RWPE2 (cell line): ENCODE measurements at regions not wholly inside any gene's neighbourhood (a gene's known extent, or its start where the extent isn't known, plus 50 kb on each side); places are given as distances from the start of the nearest gene placed in this dataset.
"Not testable (repeated sequence)": the region's sequence is repeated elsewhere in the genome, so short reads cannot be mapped to it uniquely, and the experiment has no call there.

ENCODE experiments used
- ATAC-seq: fragments of 200-7000 bp; cut with Tn5 transposase; 3 replicates; pipeline ENCODE4 v1.9.1; 2021; ENCODE audit warnings: low read depth
- DNase-seq: peaks from one replicate; pipeline ENCODE4 v3.0.0-alpha.2; 2020; ENCODE audit warnings: low spot score
- H3K27ac ChIP-seq: fragments of 450-650 bp; 2 replicates; pipeline ENCODE4 v1.5.1; 2017; ENCODE audit warnings: mild to moderate bottlenecking; ENCODE audit not compliant: poor library complexity, severe bottlenecking
- H3K27me3 ChIP-seq: fragments of 250-450 bp; sonication (Bioruptor Pico); 2 replicates; pipeline ENCODE4 v1.5.1; 2021; ENCODE audit warnings: mild to moderate bottlenecking, moderate library complexity; ENCODE audit not compliant: insufficient read depth, poor library complexity, severe bottlenecking
- H3K36me3 ChIP-seq: fragments of 250-450 bp; sonication (Bioruptor Pico); 2 replicates; pipeline ENCODE4 v1.5.1; 2020; ENCODE audit warnings: low read depth, mild to moderate bottlenecking, moderate library complexity
- H3K4me1 ChIP-seq: fragments of 250-450 bp; sonication (Bioruptor Pico); 2 replicates; pipeline ENCODE4 v1.5.1; 2021; ENCODE audit warnings: mild to moderate bottlenecking, moderate library complexity; ENCODE audit not compliant: insufficient read depth, poor library complexity, severe bottlenecking
- H3K4me3 ChIP-seq: fragments of 250-450 bp; sonication (Bioruptor Pico); 2 replicates; pipeline ENCODE4 v1.5.1; 2021; ENCODE audit warnings: mild to moderate bottlenecking, moderate library complexity; ENCODE audit not compliant: severe bottlenecking
- H3K9me3 ChIP-seq: fragments of 250-450 bp; sonication (Bioruptor Pico); 2 replicates; pipeline ENCODE4 v1.5.1; 2021; ENCODE audit warnings: mild to moderate bottlenecking, moderate library complexity; ENCODE audit not compliant: severe bottlenecking
- TF ChIP-seq, protein P1 (sequence below): fragments of 450-650 bp; IDR thresholded peaks from one replicate; pipeline ENCODE4 v1.5.1; 2017; ENCODE audit warnings: mild to moderate bottlenecking, moderate library complexity; ENCODE audit not compliant: poor library complexity, severe bottlenecking

DNA sequence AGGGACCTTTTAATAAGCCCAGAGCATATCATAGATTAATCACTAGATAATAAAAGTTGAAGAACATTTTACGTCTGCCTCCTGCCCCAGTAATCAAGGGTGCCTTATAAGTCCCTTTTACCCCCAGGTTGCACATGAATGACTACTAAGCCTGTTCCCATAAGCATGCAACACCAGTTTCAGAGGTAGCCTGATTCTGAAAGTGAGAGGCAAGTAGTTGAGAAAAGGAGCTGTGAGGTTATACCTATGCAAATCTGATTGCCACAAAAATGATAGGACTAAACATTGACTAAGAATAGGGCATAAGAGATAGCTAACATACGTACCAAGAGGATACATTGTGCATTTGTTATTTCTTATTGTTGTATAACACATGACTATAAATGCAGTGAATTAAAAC is 681.9 kb downstream of the ISL1 start:
- DNase-seq (no peak), ATAC-seq (no peak)
- Histone ChIP-seq H3K27ac (no peak overlapping the region), H3K36me3 (no peaks in the 10 kb centered on the region), H3K4me3 (no peak overlapping the region), H3K9me3 (no peaks in the 10 kb centered on the region), H3K4me1 (no peaks in the 10 kb centered on the region), H3K27me3 (no peaks in the 10 kb centered on the region)
- TF ChIP-seq, protein P1, sequence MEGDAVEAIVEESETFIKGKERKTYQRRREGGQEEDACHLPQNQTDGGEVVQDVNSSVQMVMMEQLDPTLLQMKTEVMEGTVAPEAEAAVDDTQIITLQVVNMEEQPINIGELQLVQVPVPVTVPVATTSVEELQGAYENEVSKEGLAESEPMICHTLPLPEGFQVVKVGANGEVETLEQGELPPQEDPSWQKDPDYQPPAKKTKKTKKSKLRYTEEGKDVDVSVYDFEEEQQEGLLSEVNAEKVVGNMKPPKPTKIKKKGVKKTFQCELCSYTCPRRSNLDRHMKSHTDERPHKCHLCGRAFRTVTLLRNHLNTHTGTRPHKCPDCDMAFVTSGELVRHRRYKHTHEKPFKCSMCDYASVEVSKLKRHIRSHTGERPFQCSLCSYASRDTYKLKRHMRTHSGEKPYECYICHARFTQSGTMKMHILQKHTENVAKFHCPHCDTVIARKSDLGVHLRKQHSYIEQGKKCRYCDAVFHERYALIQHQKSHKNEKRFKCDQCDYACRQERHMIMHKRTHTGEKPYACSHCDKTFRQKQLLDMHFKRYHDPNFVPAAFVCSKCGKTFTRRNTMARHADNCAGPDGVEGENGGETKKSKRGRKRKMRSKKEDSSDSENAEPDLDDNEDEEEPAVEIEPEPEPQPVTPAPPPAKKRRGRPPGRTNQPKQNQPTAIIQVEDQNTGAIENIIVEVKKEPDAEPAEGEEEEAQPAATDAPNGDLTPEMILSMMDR: no peak

DNA sequence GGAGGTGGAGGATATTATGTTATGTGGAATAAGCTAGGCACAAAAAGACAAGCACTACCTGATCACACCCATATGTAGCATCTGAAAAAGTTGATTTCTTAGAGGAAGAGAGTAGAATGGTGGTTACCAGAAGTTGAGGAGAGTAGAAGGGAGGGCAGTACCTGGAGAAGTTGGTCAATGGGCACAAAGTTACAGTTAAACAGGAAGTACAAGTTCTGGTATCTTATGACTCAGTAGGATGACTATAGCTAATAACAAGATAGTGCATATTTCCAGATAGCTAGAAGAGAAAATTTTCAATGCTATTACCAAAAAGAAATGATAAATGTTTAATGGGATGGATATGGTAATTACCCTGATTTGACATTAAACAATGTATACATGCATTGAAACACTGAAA is 686.7 kb downstream of the ISL1 start:
- no peak for DNase-seq
- ATAC-seq: peak; percentile 27; the same call in 1 of the 3 replicates
- H3K27ac ChIP-seq: no peak overlapping the region

DNA sequence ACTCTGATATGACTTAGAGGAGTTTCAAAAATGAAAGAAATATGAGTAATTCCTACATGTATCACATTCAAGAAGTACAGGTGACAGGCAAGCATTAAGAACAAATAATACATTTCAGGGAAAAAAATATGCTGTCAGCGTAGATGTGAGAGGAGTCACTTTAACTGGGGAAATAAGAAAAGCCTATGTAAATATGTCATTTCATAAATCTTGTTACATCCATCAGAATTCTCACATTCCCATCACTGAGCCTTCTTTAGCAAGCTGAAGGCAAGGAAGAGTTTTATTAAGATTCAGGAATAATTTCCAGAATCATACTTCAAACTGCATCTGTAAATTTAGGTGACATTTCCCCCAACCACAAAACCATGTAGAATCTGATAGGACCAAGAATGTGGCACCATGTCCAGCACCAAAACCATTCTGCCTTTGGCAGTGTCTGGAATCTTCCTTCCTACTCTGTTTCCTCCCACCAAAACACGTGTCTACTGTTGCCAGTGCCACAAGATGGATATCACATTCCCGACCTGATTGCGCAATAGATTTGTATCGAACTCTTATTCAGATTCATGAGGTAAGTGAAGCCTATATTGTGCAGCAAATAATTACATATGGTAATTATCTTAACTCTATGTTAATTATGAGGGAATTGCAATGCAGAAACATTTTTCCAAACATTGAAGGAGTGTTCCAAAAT is 690.9 kb downstream of the ISL1 start:
- no peak overlapping the region for H3K27ac ChIP-seq
- ATAC-seq: no peak
- H3K9me3 ChIP-seq: no peaks in the 10 kb centered on the region
- no peaks in the 10 kb centered on the region for H3K4me1 ChIP-seq
- peaks cover 3% of the 10 kb centered on the region for H3K27me3 ChIP-seq
- no peaks in the 10 kb centered on the region for H3K36me3 ChIP-seq
- no peak for DNase-seq
- TF ChIP-seq, protein P1: no peak
- H3K4me3 ChIP-seq: no peak overlapping the region

More for the DNA sequence above, 686.7 kb downstream of the ISL1 start:
- TF ChIP-seq, protein P1: no peak
- Histone ChIP-seq H3K4me1 (no peaks in the 10 kb centered on the region), H3K4me3 (no peak overlapping the region), H3K9me3 (no peaks in the 10 kb centered on the region), H3K27me3 (no peaks in the 10 kb centered on the region), H3K36me3 (no peaks in the 10 kb centered on the region)

DNA sequence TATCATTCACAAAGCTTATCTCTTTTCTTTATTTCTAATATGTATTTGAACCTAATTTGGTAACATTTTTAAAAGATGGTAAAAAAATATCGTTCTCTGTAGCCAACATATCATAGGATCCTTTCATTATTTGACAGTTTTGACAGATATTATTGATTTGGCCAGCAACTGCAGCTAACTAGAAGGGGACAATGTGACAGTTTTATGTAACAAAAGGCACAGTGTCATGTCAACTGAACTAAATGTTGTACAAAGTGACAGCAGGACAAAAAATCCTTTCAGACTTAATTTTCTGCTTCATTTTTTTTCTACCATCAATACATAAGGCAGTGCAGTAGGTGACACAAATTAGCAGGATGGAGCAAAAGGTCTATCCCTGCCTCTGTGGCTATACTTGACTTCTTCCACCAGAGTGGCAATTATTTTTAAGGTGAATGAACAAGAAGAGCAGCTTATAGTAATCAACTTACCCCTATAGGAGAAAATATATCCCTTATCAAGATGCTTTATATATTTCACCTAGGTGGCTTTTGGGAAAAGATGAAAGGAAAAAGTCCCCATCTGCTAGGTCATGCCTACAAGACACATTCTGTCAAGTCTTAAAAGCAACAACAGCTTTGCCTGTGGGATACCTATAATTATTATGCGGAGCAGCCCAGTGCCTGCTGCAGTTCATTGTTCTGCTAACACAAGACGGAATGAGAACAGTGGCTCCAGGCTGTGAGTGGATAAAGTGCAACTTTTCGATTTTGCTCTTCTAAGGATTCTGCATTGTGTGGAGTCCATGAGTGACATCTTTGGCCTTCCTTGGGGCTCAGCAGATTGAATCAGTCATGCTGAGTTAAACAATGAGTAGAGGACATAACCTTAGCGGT is 694.9 kb downstream of the ISL1 start:
- Histone ChIP-seq H3K36me3 (no peaks in the 10 kb centered on the region), H3K27me3 (peaks cover 12% of the 10 kb centered on the region), H3K4me1 (no peaks in the 10 kb centered on the region), H3K27ac (no peak overlapping the region), H3K4me3 (no peak overlapping the region), H3K9me3 (no peaks in the 10 kb centered on the region)
- ATAC-seq: no peak
- TF ChIP-seq, protein P1: no peak
- no peak for DNase-seq

DNA sequence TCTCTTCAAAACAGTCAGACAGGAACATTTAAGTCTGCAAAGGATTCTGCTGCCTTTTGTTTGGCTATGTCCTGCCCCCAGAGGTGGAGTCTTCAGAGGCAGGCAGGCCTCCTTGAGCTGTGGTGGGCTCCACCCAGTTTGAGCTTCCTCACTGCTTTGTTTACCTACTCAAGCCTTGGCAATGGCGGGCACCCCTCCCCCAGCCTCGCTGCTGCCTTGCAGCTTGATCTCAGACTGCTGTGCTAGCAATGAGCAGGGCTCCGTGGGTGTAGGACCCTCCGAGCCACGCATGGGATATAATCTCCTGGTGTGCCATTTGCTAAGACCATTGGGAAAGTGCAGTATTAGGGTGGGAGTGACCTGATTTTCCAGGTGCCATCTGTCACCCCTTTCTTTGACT is 685.4 kb upstream of the ITGA1 start:
- H3K9me3 ChIP-seq, ATAC-seq, H3K4me1 ChIP-seq, H3K4me3 ChIP-seq, H3K27me3 ChIP-seq, DNase-seq, H3K27ac ChIP-seq, H3K36me3 ChIP-seq: not testable (repeated sequence)
